ENCODE measurements at regions not wholly inside any gene's neighbourhood (a gene's known extent, or its start where the extent isn't known, plus 50 kb on each side); places are given as distances from the start of the nearest gene placed in this dataset.
"Not testable (repeated sequence)": the region's sequence is repeated elsewhere in the genome, so short reads cannot be mapped to it uniquely, and the experiment has no call there.

DNA sequence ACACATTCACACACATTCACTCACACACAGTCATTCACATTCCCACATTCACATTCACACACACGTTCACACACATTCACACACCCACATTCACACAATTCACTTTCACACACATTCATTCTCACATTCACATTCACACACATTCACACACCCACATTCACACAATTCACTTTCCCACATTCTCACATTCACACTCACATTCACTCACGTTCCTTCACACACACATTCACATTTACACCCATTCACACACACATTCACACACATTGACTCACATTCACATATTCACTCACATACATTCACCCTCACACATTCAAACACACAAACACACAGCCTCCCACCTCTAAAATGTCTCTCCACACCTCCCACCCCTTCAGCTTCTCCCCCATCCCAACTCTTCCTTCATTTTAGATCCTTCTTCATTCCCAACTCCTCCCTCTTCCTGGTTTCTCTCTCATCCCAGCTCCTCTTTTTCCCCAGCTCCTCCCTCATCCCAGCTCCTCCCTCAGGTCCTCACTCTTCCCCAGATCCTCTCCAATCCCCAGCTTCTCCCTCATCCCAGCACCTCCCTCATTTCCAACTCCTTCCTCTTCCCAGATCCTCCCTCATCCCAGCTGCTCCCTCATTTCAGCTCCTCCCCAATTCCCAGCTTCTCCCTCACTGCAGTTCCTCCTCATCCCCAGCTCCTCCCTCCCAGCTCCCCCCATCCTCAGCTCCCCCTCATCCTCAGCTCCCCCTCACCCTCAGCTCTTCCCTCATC is 111.0 kb downstream of the FAM53A start:
- DNase-seq (ENCODE audit: low read depth), result no peak

DNA sequence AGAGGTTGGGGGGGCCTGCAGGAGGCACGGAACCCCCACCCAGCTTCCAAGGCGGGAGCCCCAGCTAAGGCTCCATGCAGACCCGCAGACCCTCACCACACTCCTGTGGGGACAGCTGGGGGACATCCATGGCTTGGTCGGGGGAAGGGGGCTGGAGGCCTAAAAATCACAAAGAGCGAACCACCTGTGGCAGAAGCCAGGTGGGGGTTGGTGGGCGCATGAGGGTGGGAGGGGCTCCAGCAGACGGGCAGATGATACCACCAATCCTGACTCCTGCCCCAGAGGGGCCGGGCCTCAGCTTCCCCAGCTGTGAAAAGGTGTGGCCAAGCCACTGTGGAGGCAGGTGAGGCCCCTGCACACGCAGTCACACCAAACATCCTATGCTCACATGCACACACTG is 111.6 kb downstream of the FAM53A start:
- DNase-seq (ENCODE audit: low read depth), result no peak

- DNase-seq (ENCODE audit: low read depth), result no peak
These were observed 112.1 kb downstream of the FAM53A start for GRCh38 chr4:1572010-1572385.

- DNase-seq (ENCODE audit: low read depth), result no peak
These were observed 112.7 kb downstream of the FAM53A start for GRCh38 chr4:1571165-1572009.

DNA sequence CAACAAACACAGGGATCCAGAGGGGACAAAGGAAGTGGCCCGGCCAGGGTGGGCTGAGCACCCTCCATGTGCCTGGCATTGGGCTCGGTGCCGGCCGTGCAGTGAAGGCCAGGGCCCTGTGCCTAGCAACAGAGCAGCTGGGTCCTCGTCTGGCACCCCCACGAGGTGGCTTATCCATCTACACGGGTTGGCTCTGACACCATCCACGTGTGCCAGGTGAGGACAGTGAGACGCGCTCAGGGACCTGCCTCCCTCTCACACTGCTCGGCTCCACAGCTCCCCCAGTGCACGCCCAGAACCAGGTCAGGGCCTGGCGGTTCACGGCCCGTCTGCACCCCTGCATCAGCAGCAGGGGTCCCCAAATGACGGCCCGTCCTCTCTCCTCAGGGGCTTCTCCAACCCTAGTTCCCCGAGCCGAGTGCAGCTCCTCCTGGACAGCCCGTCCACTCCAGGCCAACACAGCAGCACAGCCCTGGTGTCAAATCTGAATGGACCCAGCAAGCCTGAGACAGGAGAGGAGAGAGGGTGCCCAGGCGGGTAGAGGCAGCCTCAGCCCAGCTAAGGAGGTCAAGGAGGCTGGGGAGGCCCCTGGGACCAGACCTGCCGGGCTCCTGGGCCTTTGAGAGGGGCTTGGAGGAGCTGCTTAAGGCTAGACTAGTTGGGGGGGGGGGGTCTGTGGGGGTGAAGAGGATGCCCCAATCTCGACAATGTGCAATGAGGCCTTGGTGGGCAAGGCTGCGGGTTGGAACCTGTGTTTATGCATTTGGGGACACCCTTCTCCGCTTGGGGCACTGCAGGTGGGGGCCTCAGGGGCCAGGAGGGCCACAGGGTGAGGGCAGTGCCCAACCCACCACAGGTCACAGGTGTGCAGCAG is 113.6 kb downstream of the FAM53A start:
- no peak for DNase-seq (ENCODE audit: low read depth)

GRCh38 chr4:1569461-1570151 is 114.5 kb downstream of the FAM53A start:
- no peak for DNase-seq (ENCODE audit: low read depth)

DNA sequence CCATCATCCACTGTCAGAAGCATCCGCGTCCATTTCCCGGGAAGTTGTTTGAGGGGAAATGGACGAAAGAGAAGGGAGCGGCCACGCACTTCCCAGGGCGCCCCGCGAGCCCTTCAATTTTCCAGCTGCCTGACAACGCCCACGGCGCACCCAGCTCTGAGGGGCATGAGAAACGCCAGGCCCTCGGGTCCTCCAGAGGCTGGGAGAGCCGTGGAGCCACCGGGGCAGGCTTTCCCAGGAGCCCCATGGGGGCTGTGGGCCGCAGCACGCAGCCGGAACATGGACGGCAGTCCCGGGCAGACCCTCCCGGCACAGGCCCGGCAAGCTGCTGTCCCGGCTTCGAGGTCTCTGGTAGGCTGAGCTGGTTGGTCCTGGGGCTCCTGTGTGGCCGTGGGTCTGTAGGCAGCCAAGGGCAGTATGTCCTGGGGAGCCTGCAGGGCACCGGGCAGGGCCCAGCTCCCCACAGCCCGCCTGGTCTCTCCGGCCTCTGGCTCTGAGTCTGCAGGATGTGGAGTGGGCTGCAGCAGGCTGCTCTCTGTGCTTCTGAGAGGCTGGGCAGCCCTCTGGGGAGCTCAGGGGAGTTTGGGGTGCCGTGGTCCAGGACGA is 115.2 kb downstream of the FAM53A start:
- no peak for DNase-seq (ENCODE audit: low read depth)

- DNase-seq (ENCODE audit: low read depth), result no peak
These were observed 116.1 kb downstream of the FAM53A start for GRCh38 chr4:1567808-1568581.

DNA sequence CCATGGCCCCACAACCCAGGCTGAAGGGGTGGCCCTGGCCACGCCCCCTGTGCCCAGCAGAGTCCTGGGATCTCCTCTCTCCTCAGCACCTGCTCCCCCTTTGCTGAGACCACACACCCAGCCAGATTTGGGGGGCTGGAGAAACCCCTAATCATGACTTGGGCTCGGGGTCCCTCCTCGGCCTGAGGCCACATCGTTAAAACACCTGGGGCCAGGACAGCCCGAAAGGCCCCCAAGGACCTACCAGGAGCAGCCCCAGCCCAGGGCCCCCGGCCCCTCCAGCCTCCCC is 116.7 kb downstream of the FAM53A start:
- no peak for DNase-seq (ENCODE audit: low read depth)

DNA sequence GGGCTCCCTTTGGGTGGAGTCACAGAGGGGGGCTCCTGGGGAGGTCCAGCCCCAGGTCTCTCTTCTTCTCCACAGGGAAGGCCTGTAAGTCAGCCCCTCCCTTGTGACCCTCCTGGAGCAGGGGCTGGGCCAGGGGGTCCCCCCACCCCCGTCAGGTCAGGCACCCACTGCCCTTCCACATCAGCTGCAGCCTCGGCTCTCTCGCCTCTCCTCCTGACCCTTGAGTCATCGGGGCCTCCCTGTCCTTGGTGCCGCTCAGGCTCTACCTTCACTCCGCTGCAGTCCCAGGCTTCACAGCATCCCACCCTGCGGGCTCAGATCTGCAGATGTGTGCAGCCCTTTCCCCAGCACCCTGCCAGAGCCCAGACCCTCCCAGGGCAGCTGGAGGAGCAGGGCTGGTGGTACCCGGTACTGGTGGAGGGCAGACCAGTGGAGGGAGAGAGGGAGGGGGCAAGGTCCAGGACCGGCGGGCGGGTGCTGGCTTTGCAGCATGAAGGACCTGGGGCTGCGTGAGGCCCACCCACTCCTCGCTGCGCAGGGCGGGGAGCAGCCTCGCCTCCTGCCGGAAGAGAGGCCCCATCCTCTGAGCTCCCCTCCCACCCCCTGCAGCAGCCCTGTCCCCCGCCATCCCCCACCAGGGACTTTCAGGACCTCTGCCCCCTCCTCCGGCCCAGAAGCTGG is 117.1 kb downstream of the FAM53A start:
- DNase-seq (ENCODE audit: low read depth), result no peak

DNA sequence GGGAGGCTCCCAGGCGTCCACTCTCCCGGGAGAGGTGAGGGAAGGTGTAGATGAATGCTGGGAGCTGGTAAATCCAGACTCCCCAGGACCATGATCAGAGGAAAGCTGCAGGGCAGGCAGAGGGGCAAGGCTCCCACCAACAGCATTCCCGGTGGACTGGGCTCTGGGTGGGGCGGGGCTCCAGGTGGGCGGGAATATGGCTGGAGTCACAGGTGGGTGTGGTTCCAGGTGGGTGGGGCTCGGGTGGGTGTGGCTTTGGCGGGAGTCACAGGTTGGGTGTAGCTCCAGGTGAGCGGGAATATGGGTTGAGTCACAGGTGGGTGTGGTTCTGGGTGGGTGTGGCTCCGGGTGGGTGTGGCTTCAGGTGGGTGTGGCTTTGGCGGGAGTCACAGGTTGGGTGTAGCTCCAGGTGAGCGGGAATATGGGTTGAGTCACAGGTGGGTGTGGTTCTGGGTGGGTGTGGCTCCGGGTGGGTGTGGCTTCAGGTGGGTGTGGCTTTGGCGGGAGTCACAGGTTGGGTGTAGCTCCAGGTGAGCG is 117.7 kb downstream of the FAM53A start:
- DNase-seq (ENCODE audit: low read depth), result not testable (repeated sequence)

- DNase-seq (ENCODE audit: low read depth), result no peak
These were observed 118.4 kb downstream of the FAM53A start for GRCh38 chr4:1565598-1566295.

- DNase-seq (ENCODE audit: low read depth), result no peak
These were observed 119.4 kb downstream of the FAM53A start for GRCh38 chr4:1564535-1565375.

GRCh38 chr4:1563768-1564485 is 120.2 kb downstream of the FAM53A start:
- DNase-seq (ENCODE audit: low read depth), result no peak

GRCh38 chr4:1563241-1563640 is 120.9 kb downstream of the FAM53A start:
- DNase-seq (ENCODE audit: low read depth), result no peak

DNA sequence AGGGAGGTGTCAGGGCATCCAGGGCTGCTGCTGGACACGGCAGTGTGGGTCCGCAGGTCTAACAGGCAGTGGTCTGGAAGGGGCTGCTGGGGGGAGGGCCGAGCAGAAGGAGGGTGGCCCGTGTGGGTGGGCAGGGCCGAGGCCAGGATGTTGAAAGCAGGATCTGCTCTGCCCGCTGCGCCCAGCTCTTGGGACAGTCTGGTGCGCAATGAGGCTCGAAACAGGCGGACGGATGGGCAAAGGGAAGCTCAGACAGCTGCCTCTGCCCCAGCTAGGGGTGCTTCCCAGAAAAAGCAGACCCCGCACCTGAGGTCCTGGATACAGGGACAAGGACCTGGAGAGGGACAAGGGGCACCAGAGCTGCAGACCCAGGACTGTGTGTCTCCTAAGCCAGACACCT is 121.3 kb downstream of the FAM53A start:
- DNase-seq (ENCODE audit: low read depth), result no peak

- DNase-seq (ENCODE audit: low read depth), result no peak
These were observed 121.7 kb downstream of the FAM53A start for GRCh38 chr4:1562371-1562770.

Data from EH (cell line).